AG09309 (cell line): ENCODE measurements at regions not wholly inside any gene's neighbourhood (a gene's known extent, or its start where the extent isn't known, plus 50 kb on each side); places are given as distances from the start of the nearest gene placed in this dataset.

ENCODE experiments used
- DNase-seq: peaks from one replicate; pipeline ENCODE4 v3.0.0-alpha.2; 2010; ENCODE audit warnings: low read depth
- H3K4me3 ChIP-seq: 2 replicates; pipeline ENCODE4 v1.5.1; 2011; ENCODE audit warnings: mild to moderate bottlenecking, low read depth, low read length, moderate library complexity; ENCODE audit not compliant: control insufficient read depth
- TF ChIP-seq, protein P1 (sequence below): IDR thresholded peaks from 2 replicates; pipeline ENCODE4 v1.5.1; 2011; ENCODE audit warnings: mild to moderate bottlenecking, low read depth, low read length, inconsistent platforms; ENCODE audit not compliant: insufficient read depth, control insufficient read depth; ENCODE audit errors: missing control alignments

- TF ChIP-seq, protein P1, sequence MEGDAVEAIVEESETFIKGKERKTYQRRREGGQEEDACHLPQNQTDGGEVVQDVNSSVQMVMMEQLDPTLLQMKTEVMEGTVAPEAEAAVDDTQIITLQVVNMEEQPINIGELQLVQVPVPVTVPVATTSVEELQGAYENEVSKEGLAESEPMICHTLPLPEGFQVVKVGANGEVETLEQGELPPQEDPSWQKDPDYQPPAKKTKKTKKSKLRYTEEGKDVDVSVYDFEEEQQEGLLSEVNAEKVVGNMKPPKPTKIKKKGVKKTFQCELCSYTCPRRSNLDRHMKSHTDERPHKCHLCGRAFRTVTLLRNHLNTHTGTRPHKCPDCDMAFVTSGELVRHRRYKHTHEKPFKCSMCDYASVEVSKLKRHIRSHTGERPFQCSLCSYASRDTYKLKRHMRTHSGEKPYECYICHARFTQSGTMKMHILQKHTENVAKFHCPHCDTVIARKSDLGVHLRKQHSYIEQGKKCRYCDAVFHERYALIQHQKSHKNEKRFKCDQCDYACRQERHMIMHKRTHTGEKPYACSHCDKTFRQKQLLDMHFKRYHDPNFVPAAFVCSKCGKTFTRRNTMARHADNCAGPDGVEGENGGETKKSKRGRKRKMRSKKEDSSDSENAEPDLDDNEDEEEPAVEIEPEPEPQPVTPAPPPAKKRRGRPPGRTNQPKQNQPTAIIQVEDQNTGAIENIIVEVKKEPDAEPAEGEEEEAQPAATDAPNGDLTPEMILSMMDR = no peak
- H3K4me3 ChIP-seq = no peak overlapping the region
- no peak for DNase-seq
These were observed 315.0 kb upstream of the NDST4 start for GRCh38 chr4:115428455-115428854.

DNA sequence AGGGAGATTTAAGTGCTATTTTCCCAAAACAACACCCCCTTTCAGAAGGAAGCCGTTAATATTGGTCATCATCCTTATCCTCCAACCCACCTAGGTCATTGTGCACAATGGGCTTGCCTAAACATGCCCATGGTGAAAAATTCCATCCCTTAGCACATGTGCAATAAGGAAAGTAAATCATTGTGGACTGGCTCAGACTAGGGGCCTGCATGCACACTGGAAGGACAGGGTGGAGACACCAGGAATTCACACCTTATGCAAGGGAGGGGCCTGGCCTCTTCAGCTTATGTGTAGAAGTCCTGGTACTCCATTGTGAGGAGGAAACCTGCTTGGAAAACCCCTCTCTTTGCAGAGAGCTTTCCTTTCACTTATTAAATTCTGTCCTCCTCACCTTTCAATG, 311.4 kb upstream of the NDST4 start:
- TF ChIP-seq, protein P1 = no peak
- no peak for DNase-seq
- no peak overlapping the region for H3K4me3 ChIP-seq

GRCh38 chr4:115418635-115419396, 305.4 kb upstream of the NDST4 start:
- TF ChIP-seq, protein P1 = no peak

DNA sequence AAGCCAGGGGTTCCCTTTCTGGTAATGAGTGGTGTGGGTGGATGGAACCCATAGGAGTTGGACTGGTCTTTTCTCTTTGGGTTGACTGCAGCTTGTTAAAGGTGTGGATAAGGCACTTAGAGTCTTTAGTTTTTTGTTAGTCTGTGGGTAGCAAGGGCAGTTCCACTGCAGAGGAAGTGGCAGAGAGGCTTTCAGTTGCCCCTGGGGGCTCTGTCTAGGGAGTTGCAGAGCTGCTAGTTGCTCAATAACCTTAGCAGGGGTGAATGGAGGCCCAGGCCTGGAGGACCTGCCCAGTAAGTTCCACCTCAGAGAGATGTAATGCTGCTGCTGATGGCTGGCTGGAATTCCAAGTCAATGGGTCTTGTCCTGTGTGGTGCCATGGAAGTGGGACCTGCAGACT, 282.6 kb upstream of the NDST4 start:
- no peak for DNase-seq
- no peak overlapping the region for H3K4me3 ChIP-seq
- TF ChIP-seq, protein P1 = no peak

More at GRCh38 chr4:115418635-115419396, 305.4 kb upstream of the NDST4 start:
- H3K4me3 ChIP-seq = no peak overlapping the region
- no peak for DNase-seq

GRCh38 chr4:115376866-115377265, 263.4 kb upstream of the NDST4 start:
- no peak overlapping the region for H3K4me3 ChIP-seq
- TF ChIP-seq, protein P1 = no peak
- DNase-seq = no peak

DNA sequence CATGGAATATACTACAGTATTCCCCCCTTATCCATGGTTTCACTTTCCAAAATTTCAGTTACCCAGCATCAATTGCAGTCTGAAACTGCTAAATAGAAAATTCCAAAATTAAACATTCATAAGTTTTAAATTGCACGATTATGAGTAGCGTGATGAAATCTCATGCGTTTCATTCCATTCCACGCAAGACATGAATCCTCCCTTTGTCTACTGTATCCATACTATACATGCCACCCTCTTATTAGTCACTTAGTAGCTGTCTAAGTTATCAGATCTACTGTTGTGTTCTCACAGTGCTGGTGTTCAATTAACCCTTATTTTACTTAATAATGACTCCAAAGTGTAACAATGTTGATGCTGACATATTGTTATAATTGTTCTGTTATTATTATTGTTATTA, 261.2 kb upstream of the NDST4 start:
- DNase-seq = no peak
- TF ChIP-seq, protein P1 = no peak
- H3K4me3 ChIP-seq = no peak overlapping the region

DNA sequence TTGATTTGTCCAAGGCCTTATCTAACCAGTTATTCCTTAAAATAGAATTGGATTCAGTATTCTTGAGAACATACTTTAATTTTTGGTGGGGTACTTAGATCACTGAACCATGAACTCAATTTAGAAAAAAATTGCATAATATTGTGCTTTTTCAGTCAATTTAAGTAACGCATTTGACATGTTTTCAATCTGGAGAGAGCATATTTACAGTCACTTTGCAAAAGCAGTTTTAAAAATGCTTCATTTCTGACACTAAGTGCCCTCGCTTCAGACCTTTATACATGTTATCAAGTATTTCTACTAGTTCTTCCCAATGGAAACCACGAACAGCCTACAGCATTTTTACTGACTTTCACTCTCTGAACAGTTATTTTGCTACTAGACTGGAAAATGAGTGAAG, 257.1 kb upstream of the NDST4 start:
- no peak overlapping the region for H3K4me3 ChIP-seq
- no peak for DNase-seq
- TF ChIP-seq, protein P1 = no peak
